A549 (cell line): ENCODE measurements at regions not wholly inside any gene's neighbourhood (a gene's known extent, or its start where the extent isn't known, plus 50 kb on each side); places are given as distances from the start of the nearest gene placed in this dataset.

Source experiments
- BCL3 ChIP-seq: fragments of >200 bp; sonication (Bioruptor Twin); formaldehyde crosslinking; IDR thresholded peaks from 3 replicates; pipeline ENCODE4 v1.6.1; 2016
- CBX2 ChIP-seq: fragments of 200-600 bp; sonication (generic); IDR thresholded peaks from 2 replicates; pipeline ENCODE4 v1.6.1; 2016; ENCODE audit warnings: low read depth, mild to moderate bottlenecking, borderline replicate concordance
- CEBPB ChIP-seq, 2 experiments: fragments of >200 bp in 1 of 2; sonication (Bioruptor Twin) in 1 of 2; formaldehyde crosslinking in 1 of 2; IDR thresholded peaks; 2 replicates each; pipeline ENCODE4 v1.6.1; 2012 to 2016
- CHD2 ChIP-seq: fragments of 150-350 bp; IDR thresholded peaks from 2 replicates; pipeline ENCODE4 v1.6.1; 2014; ENCODE audit warnings: low read length; ENCODE audit not compliant: partially characterized antibody
- CTCF ChIP-seq: fragments of >200 bp; sonication (Bioruptor Twin); formaldehyde crosslinking; IDR thresholded peaks from 3 replicates; pipeline ENCODE4 v1.5.1; 2016
- ESRRA ChIP-seq: fragments of 150-350 bp; IDR thresholded peaks from 2 replicates; pipeline ENCODE4 v1.6.1; 2014; ENCODE audit warnings: mild to moderate bottlenecking, low read length, borderline replicate concordance
- HEYL ChIP-seq: fragments of 250-450 bp; sonication (Bioruptor Pico); IDR thresholded peaks from 2 replicates; pipeline ENCODE4 v1.8.0; 2021; ENCODE audit warnings: mild to moderate bottlenecking, moderate library complexity
- JUNB ChIP-seq: fragments of >200 bp; sonication (Bioruptor Twin); formaldehyde crosslinking; IDR thresholded peaks from 2 replicates; pipeline ENCODE4 v1.6.1; 2016
- KDM5A ChIP-seq: fragments of 200-600 bp; sonication (generic); IDR thresholded peaks from 2 replicates; pipeline ENCODE4 v1.6.1; 2016; ENCODE audit warnings: antibody characterized with exemption, mild to moderate bottlenecking
- PBX3 ChIP-seq: IDR thresholded peaks from 2 replicates; pipeline ENCODE4 v1.6.1; 2012
- POLR2A ChIP-seq: IDR thresholded peaks from 2 replicates; pipeline ENCODE4 v1.6.1; 2012; ENCODE audit warnings: mild to moderate bottlenecking, low read length
- RAD21 ChIP-seq, 2 experiments: fragments of >200 bp in 1 of 2; sonication (Bioruptor Twin) in 1 of 2; formaldehyde crosslinking in 1 of 2; IDR thresholded peaks in 1 of 2; conservative IDR thresholded peaks in 1 of 2; 2 replicates in 1 of 2; 3 replicates in 1 of 2; pipeline ENCODE4 v1.6.1; 2012 to 2018; ENCODE audit warnings: inconsistent platforms in 1 of 2
- RCOR1 ChIP-seq: fragments of 150-350 bp; IDR thresholded peaks from 2 replicates; pipeline ENCODE4 v1.6.1; 2014; ENCODE audit warnings: antibody characterized with exemption, low read length, low read depth
- USF2 ChIP-seq: fragments of 450-650 bp; IDR thresholded peaks from 2 replicates; pipeline ENCODE4 v1.6.1; 2014; ENCODE audit warnings: antibody characterized with exemption

GRCh38 chrX:101740642-101741041 is 81.0 kb upstream of the ARMCX2 start:
- no peak for TF ChIP-seq CBX2
- TF ChIP-seq CTCF: no peak
- no peak for TF ChIP-seq CHD2
- TF ChIP-seq JUNB: no peak
- no peak for TF ChIP-seq RCOR1
- no peak for TF ChIP-seq HEYL (CRISPR knock-in tag)
- TF ChIP-seq USF2: no peak
- no peak for TF ChIP-seq KDM5A
- no peak for TF ChIP-seq CEBPB (IDR thresholded peaks at IDR 0.05)
- TF ChIP-seq PBX3: no peak
- TF ChIP-seq POLR2A: no peak
- TF ChIP-seq BCL3: no peak
- no peak for TF ChIP-seq ESRRA
- no peak for TF ChIP-seq RAD21 (conservative IDR thresholded peaks at IDR 0.05 in 1 of 2, IDR thresholded peaks at IDR 0.05 in 1 of 2)
